Kidney epithelial cell (primary cell): ENCODE measurements at regions not wholly inside any gene's neighbourhood (a gene's known extent, or its start where the extent isn't known, plus 50 kb on each side); places are given as distances from the start of the nearest gene placed in this dataset.

Source experiments
- DNase-seq: peaks from one replicate; pipeline ENCODE4 v3.0.0-alpha.2; 2010; ENCODE audit warnings: low read depth
- H3K27me3 ChIP-seq: 2 replicates; pipeline ENCODE4 v1.6.0; 2011; ENCODE audit warnings: low read length; ENCODE audit not compliant: control insufficient read depth, insufficient read depth
- H3K36me3 ChIP-seq: 2 replicates; pipeline ENCODE4 v1.5.1; 2011; ENCODE audit warnings: low read length; ENCODE audit not compliant: control insufficient read depth, insufficient read depth
- H3K4me3 ChIP-seq: 2 replicates; pipeline ENCODE4 v1.5.1; 2011; ENCODE audit warnings: low read depth, mild to moderate bottlenecking, control low read depth, low read length
- CTCF ChIP-seq: IDR thresholded peaks from 2 replicates; pipeline ENCODE4 v1.5.1; 2011; ENCODE audit warnings: mild to moderate bottlenecking, moderate library complexity, low read length, control low read depth, inconsistent platforms; ENCODE audit not compliant: insufficient read depth, poor library complexity, severe bottlenecking

- Histone ChIP-seq H3K4me3 (no peak overlapping the region), H3K36me3 (no peaks in the 10 kb centered on the region), H3K27me3 (no peaks in the 10 kb centered on the region)
- DNase-seq, result no peak
- TF ChIP-seq CTCF, result no peak
These were observed 227.1 kb downstream of the MID1 start for GRCh38 chrX:10393241-10393640.

GRCh38 chrX:10393899-10394298 lies 226.5 kb downstream of the MID1 start:
- DNase-seq, result no peak
- no peak for TF ChIP-seq CTCF
- Histone ChIP-seq H3K4me3 (no peak overlapping the region), H3K27me3 (no peaks in the 10 kb centered on the region), H3K36me3 (no peaks in the 10 kb centered on the region)

DNA sequence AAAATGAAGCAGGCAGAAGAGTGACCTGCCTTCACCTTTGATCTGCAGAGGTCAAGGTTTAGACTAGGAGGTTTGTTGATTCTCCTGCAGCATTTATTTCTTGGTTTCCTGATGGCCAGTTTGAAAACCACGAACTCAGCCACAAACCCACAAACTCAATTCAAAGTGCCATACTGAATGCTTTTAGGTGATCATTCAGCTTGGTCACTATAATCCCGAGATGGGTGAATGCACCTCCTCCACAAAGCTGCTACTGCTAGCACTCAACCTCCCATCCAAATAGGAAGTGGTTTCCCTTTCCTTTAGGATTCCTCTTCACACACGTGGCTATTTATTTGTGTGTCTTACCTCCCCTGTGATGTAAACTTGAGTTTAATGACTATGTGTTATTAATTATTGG lies 225.2 kb downstream of the MID1 start:
- TF ChIP-seq CTCF, result no peak

More for the DNA sequence above, 225.2 kb downstream of the MID1 start:
- no peaks in the 10 kb centered on the region for H3K36me3 ChIP-seq
- H3K4me3 ChIP-seq, result no peak overlapping the region
- no peaks in the 10 kb centered on the region for H3K27me3 ChIP-seq
- no peak for DNase-seq
